Adrenal gland (tissue), 5 donors: ENCODE measurements at regions not wholly inside any gene's neighbourhood (a gene's known extent, or its start where the extent isn't known, plus 50 kb on each side); places are given as distances from the start of the nearest gene placed in this dataset.

ENCODE experiments used
- CTCF ChIP-seq, 6 experiments: fragments of 450-650 bp in 4 of 6; fragments of 200-600 bp in 2 of 6; sonication (generic) in 1 of 6; IDR thresholded peaks; 1 replicate in 5 of 6; 2 replicates in 1 of 6; pipeline versions ENCODE4 v1.5.1 to v1.8.0; 2016 to 2021; ENCODE audit warnings: antibody characterized with exemption in 6 of 6, mild to moderate bottlenecking in 2 of 6, moderate library complexity in 1 of 6
- POLR2A ChIP-seq, 2 donors: fragments of 450-650 bp; IDR thresholded peaks; one replicate each; pipeline ENCODE4 v1.6.1; 2017; ENCODE audit warnings: antibody characterized with exemption in 2 of 2, mild to moderate bottlenecking in 2 of 2, moderate library complexity in 1 of 2
- donor health status: DM: no; HTN: no; CAD: no.

GRCh38 chr3:124636863-124637296 is 93.4 kb upstream of the UMPS start:
- TF ChIP-seq CTCF (IDR thresholded peaks at IDR 0.05) (no peak), POLR2A (IDR thresholded peaks at IDR 0.05) (no peak)
